K562 (cell line): ENCODE measurements at regions not wholly inside any gene's neighbourhood (a gene's known extent, or its start where the extent isn't known, plus 50 kb on each side); places are given as distances from the start of the nearest gene placed in this dataset.
"Not testable (repeated sequence)": the region's sequence is repeated elsewhere in the genome, so short reads cannot be mapped to it uniquely, and the experiment has no call there.

Experiments used
- ELF4 ChIP-seq: fragments of 450-650 bp; formaldehyde crosslinking; IDR thresholded peaks from 2 replicates; pipeline ENCODE4 v1.4.0; 2022; ENCODE audit warnings: missing genetic modification characterization
- EP300 ChIP-seq: IDR thresholded peaks from 2 replicates; pipeline ENCODE4 v1.6.1; 2012; ENCODE audit warnings: low read length, improper control_type of control experiment
- GATAD2B ChIP-seq: fragments of 450-650 bp; IDR thresholded peaks from 2 replicates; pipeline ENCODE4 v1.6.1; 2017; ENCODE audit warnings: mild to moderate bottlenecking, borderline replicate concordance
- HNRNPLL ChIP-seq: fragments of 200-400 bp; formaldehyde crosslinking; IDR thresholded peaks from 2 replicates; pipeline ENCODE4 v1.6.1; 2017; ENCODE audit warnings: low read length, low read depth, mild to moderate bottlenecking; ENCODE audit not compliant: poor library complexity, severe bottlenecking
- JUN ChIP-seq, 2 experiments: sonication (generic) in 1 of 2; formaldehyde crosslinking in 1 of 2; IDR thresholded peaks; 2 replicates each; pipeline versions ENCODE4 v1.6.1 to v1.8.0; 2012 to 2022; ENCODE audit warnings: borderline replicate concordance in 2 of 2, mild to moderate bottlenecking in 2 of 2, improper control_type of control experiment in 1 of 2, low read depth in 1 of 2, low read length in 1 of 2, missing genetic modification reagents in 1 of 2
- MAX ChIP-seq: sonication (generic); formaldehyde crosslinking; IDR thresholded peaks from 2 replicates; pipeline ENCODE4 v1.9.0; 2022; ENCODE audit warnings: mild to moderate bottlenecking, missing genetic modification reagents
- MAZ ChIP-seq, 2 experiments: fragments of 450-650 bp in 1 of 2; sonication (generic) in 1 of 2; formaldehyde crosslinking; IDR thresholded peaks in 1 of 2; conservative IDR thresholded peaks in 1 of 2; 2 replicates each; pipeline versions ENCODE4 v1.4.0 to v1.5.0; 2020; ENCODE audit warnings: mild to moderate bottlenecking in 1 of 2, missing genetic modification reagents in 1 of 2
- MEF2A ChIP-seq: IDR thresholded peaks from 2 replicates; pipeline ENCODE4 v1.6.1; 2011; ENCODE audit warnings: low read depth, mild to moderate bottlenecking, low read length, moderate library complexity; ENCODE audit not compliant: control insufficient read depth
- NFIC ChIP-seq: fragments of 450-650 bp; IDR thresholded peaks from 2 replicates; pipeline ENCODE4 v1.6.1; 2017; ENCODE audit warnings: mild to moderate bottlenecking, inconsistent platforms
- PHF21A ChIP-seq: fragments of 450-650 bp; IDR thresholded peaks from 2 replicates; pipeline ENCODE4 v1.6.1; 2017; ENCODE audit warnings: low read depth, borderline replicate concordance
- RBFOX2 ChIP-seq: fragments of 200-400 bp; formaldehyde crosslinking; IDR thresholded peaks from 2 replicates; pipeline ENCODE4 v1.6.1; 2017; ENCODE audit warnings: low read depth, mild to moderate bottlenecking, low read length, moderate library complexity
- SP1 ChIP-seq: sonication (generic); formaldehyde crosslinking; IDR thresholded peaks from 2 replicates; pipeline ENCODE4 v1.8.1; 2022; ENCODE audit warnings: mild to moderate bottlenecking, missing genetic modification reagents
- STAT5A ChIP-seq: IDR thresholded peaks from 2 replicates; pipeline ENCODE4 v1.6.1; 2012; ENCODE audit warnings: low read length, inconsistent platforms, borderline replicate concordance
- UBTF ChIP-seq, 2 experiments: IDR thresholded peaks; 2 replicates each; pipeline ENCODE4 v1.6.1; 2012; ENCODE audit warnings: improper control_type of control experiment in 2 of 2, low read depth in 2 of 2, low read length in 2 of 2, borderline replicate concordance in 1 of 2
- ZFX ChIP-seq: sonication (generic); formaldehyde crosslinking; IDR thresholded peaks from 2 replicates; pipeline ENCODE4 v1.8.0; 2022; ENCODE audit warnings: mild to moderate bottlenecking, missing genetic modification reagents, moderate library complexity
- ZMIZ1 ChIP-seq, 2 experiments: fragments of 150-350 bp in 1 of 2; IDR thresholded peaks; 2 replicates each; pipeline ENCODE4 v1.6.1; 2012 to 2016; ENCODE audit warnings: low read depth in 2 of 2, low read length in 2 of 2, mild to moderate bottlenecking in 1 of 2, moderate library complexity in 1 of 2
- ZNF583 ChIP-seq: fragments of 250-450 bp; sonication (Bioruptor Pico); IDR thresholded peaks from 2 replicates; pipeline ENCODE4 v1.4.0; 2020

- TF ChIP-seq ZMIZ1 (IDR thresholded peaks at IDR 0.05; ENCODE audit: low read depth in 2 of 2, low read length in 2 of 2) = peak in 1 of 2 experiments; percentile 66; a peak in 1 of 4 replicates
- peak; percentile 53 for TF ChIP-seq HNRNPLL
- TF ChIP-seq STAT5A = 0 out of 2 replicates have a peak, but pooled peaks have one; percentile 13
- peak; percentile 74; the same call in 1 of the 2 replicates for TF ChIP-seq PHF21A
- TF ChIP-seq ZFX (CRISPR knock-in tag) = peak; percentile 84
- 0 out of 2 replicates have a peak, but pooled peaks have one; percentile 14 for TF ChIP-seq MEF2A
- peak; percentile 44; the same call in 1 of the 2 replicates for TF ChIP-seq JUN (IDR thresholded peaks at IDR 0.05; ENCODE audit: borderline replicate concordance, low read depth, low read length)
- TF ChIP-seq JUN (CRISPR knock-in tag; IDR thresholded peaks at IDR 0.05; ENCODE audit: borderline replicate concordance) = not testable (repeated sequence)
- TF ChIP-seq MAX (CRISPR knock-in tag) = peak; percentile 82
- peak; percentile 90 for TF ChIP-seq RBFOX2
- peak; percentile 62 for TF ChIP-seq EP300
- 0 out of 2 replicates have a peak, but pooled peaks have one; percentile 33 for TF ChIP-seq SP1 (CRISPR knock-in tag)
- TF ChIP-seq GATAD2B = peak; percentile 75; the same call in 1 of the 2 replicates
- 0 out of 2 replicates have a peak, but pooled peaks have one; percentile 18 for TF ChIP-seq NFIC
- TF ChIP-seq ZNF583 (CRISPR knock-in tag) = 0 out of 2 replicates have a peak, but pooled peaks have one; percentile 4
- peak; percentile 12 to 56; a peak in 1 of 4 replicates for TF ChIP-seq UBTF (IDR thresholded peaks at IDR 0.05; ENCODE audit: borderline replicate concordance in 1 of 2, low read depth in 2 of 2, low read length in 2 of 2)
- peak; percentile 61 to 81 for TF ChIP-seq MAZ (CRISPR knock-in tag; conservative IDR thresholded peaks at IDR 0.05 in 1 of 2, IDR thresholded peaks at IDR 0.05 in 1 of 2)
- TF ChIP-seq ELF4 = peak; percentile 81; the same call in 1 of the 2 replicates
Measured at GRCh38 chr9:40991741-40992471, 136.6 kb downstream of the FOXD4L6 start (continued).
